ENCODE measurements at regions not wholly inside any gene's neighbourhood (a gene's known extent, or its start where the extent isn't known, plus 50 kb on each side); places are given as distances from the start of the nearest gene placed in this dataset.

GRCh38 chr6:7042056-7042653 lies 65.6 kb upstream of the RREB1 start:
- TF ChIP-seq CTCF (IDR thresholded peaks at IDR 0.05) (no peak), POLR2A (IDR thresholded peaks at IDR 0.05) (no peak)

All from esophagus squamous epithelium (tissue), 4 donors.